ENCODE measurements at regions not wholly inside any gene's neighbourhood (a gene's known extent, or its start where the extent isn't known, plus 50 kb on each side); places are given as distances from the start of the nearest gene placed in this dataset.

- Histone ChIP-seq H3K4me3 (no peak overlapping the region), H3K36me3 (ENCODE audit: insufficient read depth) (no peaks in the 10 kb centered on the region), H2AFZ (no peak overlapping the region), H4K20me1 (replicated peaks; ENCODE audit: insufficient read depth) (no peaks in the 10 kb centered on the region), H3K4me2 (no peak overlapping the region), H3F3A (replicated peaks; ENCODE audit: low read depth) (no peaks in the 10 kb centered on the region), H3K9me2 (ENCODE audit: insufficient read depth) (no peaks in the 10 kb centered on the region), H3K27ac (ENCODE audit: low read depth) (no peak overlapping the region), H3K4me1 (ENCODE audit: insufficient read depth) (no peaks in the 10 kb centered on the region), H3K79me2 (replicated peaks; ENCODE audit: insufficient read depth) (no peaks in the 10 kb centered on the region), H3K27me3 (ENCODE audit: insufficient read depth) (no peaks in the 10 kb centered on the region)
- Mint-ChIP-seq H3K4me3 (no peak overlapping the region), H3K9me3 (no peaks in the 10 kb centered on the region), H3K27ac (no peak overlapping the region), H3K27me3 (ENCODE audit: insufficient read depth, low read depth, poor library complexity) (peaks cover 2% of the 10 kb centered on the region), H3K4me1 (peaks cover 4% of the 10 kb centered on the region), H3K36me3 (ENCODE audit: low read depth) (no peaks in the 10 kb centered on the region)
- ATAC-seq = no peak
- TF ChIP-seq CTCF (conservative IDR thresholded peaks at IDR 0.05; ENCODE audit: low read depth in 2 of 2) (no peak), ZNF114 (CRISPR knock-in tag; IDR thresholded peaks at IDR 0.05) (no peak), EZH2 (IDR thresholded peaks at IDR 0.05; ENCODE audit: low read depth, unreplicated experiment) (no peak), STAT1 (IDR thresholded peaks at IDR 0.05; ENCODE audit: unreplicated experiment) (no peak), ETS1 (IDR thresholded peaks at IDR 0.05) (no peak), JUNB (IDR thresholded peaks at IDR 0.05; ENCODE audit: unreplicated experiment) (no peak), NANOG (IDR thresholded peaks at IDR 0.05; ENCODE audit: borderline replicate concordance) (no peak), POLR2AphosphoS5 (IDR thresholded peaks at IDR 0.05; ENCODE audit: low read depth) (no peak), REST (IDR thresholded peaks at IDR 0.05; ENCODE audit: unreplicated experiment) (no peak), ZNF462 (CRISPR knock-in tag; IDR thresholded peaks at IDR 0.05) (no peak), EZH2phosphoT487 (IDR thresholded peaks at IDR 0.05; ENCODE audit: unreplicated experiment) (no peak), ZNF331 (CRISPR knock-in tag; IDR thresholded peaks at IDR 0.05; ENCODE audit: low read depth) (no peak), CREB1 (CRISPR knock-in tag; IDR thresholded peaks at IDR 0.05; ENCODE audit: low read depth) (no peak)
- DNase-seq (ENCODE audit: low spot score) = no peak
Observed at GRCh38 chr3:72129501-72130094, 344.6 kb upstream of the PROK2 start.
